Lower leg skin (tissue), 3 donors: ENCODE measurements at regions not wholly inside any gene's neighbourhood (a gene's known extent, or its start where the extent isn't known, plus 50 kb on each side); places are given as distances from the start of the nearest gene placed in this dataset.

Source experiments
- POLR2A ChIP-seq, 2 donors: fragments of 450-650 bp; IDR thresholded peaks; one replicate each; pipeline ENCODE4 v1.6.1; 2016 to 2017; ENCODE audit warnings: antibody characterized with exemption in 2 of 2, mild to moderate bottlenecking in 1 of 2, moderate library complexity in 1 of 2
- TF ChIP-seq, protein P1 (sequence below), 3 donors: fragments of 450-650 bp; IDR thresholded peaks; one replicate each; pipeline ENCODE4 v1.5.1; 2016; ENCODE audit warnings: antibody characterized with exemption in 3 of 3, mild to moderate bottlenecking in 3 of 3, moderate library complexity in 2 of 3

- TF ChIP-seq, protein P1, sequence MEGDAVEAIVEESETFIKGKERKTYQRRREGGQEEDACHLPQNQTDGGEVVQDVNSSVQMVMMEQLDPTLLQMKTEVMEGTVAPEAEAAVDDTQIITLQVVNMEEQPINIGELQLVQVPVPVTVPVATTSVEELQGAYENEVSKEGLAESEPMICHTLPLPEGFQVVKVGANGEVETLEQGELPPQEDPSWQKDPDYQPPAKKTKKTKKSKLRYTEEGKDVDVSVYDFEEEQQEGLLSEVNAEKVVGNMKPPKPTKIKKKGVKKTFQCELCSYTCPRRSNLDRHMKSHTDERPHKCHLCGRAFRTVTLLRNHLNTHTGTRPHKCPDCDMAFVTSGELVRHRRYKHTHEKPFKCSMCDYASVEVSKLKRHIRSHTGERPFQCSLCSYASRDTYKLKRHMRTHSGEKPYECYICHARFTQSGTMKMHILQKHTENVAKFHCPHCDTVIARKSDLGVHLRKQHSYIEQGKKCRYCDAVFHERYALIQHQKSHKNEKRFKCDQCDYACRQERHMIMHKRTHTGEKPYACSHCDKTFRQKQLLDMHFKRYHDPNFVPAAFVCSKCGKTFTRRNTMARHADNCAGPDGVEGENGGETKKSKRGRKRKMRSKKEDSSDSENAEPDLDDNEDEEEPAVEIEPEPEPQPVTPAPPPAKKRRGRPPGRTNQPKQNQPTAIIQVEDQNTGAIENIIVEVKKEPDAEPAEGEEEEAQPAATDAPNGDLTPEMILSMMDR (IDR thresholded peaks at IDR 0.05) = no peak
- no peak for TF ChIP-seq POLR2A (IDR thresholded peaks at IDR 0.05)
These were observed 79.7 kb downstream of the RRM2 start for GRCh38 chr2:10202131-10202665.
